Loucy (cell line): ENCODE measurements at regions not wholly inside any gene's neighbourhood (a gene's known extent, or its start where the extent isn't known, plus 50 kb on each side); places are given as distances from the start of the nearest gene placed in this dataset.

Experiments used
- H2AFZ ChIP-seq: fragments of 200-600 bp; sonication (generic); 2 replicates; pipeline ENCODE4 v1.6.0; 2016; ENCODE audit warnings: antibody characterized with exemption, mild to moderate bottlenecking, low read length, moderate library complexity
- H3F3A ChIP-seq: fragments of 200-600 bp; 2 replicates; pipeline ENCODE4 v1.6.0; 2016; ENCODE audit warnings: antibody characterized with exemption, low read depth, mild to moderate bottlenecking
- H3K27me3 ChIP-seq: fragments of 200-600 bp; sonication (generic); 2 replicates; pipeline ENCODE4 v1.6.1; 2014; ENCODE audit warnings: low read length, mild to moderate bottlenecking; ENCODE audit not compliant: insufficient read depth, poor library complexity, severe bottlenecking
- H3K36me3 ChIP-seq: fragments of 200-600 bp; sonication (generic); 2 replicates; pipeline ENCODE4 v1.6.1; 2016; ENCODE audit warnings: low read length; ENCODE audit not compliant: insufficient read depth
- H3K4me1 ChIP-seq: fragments of 200-600 bp; sonication (generic); 2 replicates; pipeline ENCODE4 v1.5.1; 2014; ENCODE audit warnings: low read length, mild to moderate bottlenecking; ENCODE audit not compliant: insufficient read depth, poor library complexity, severe bottlenecking
- H3K4me2 ChIP-seq: fragments of 200-600 bp; sonication (generic); 2 replicates; pipeline ENCODE4 v1.6.0; 2014; ENCODE audit warnings: antibody characterized with exemption, low read length, low read depth, mild to moderate bottlenecking; ENCODE audit not compliant: poor library complexity, severe bottlenecking
- H3K4me3 ChIP-seq: fragments of 200-600 bp; sonication (generic); 2 replicates; pipeline ENCODE4 v1.5.1; 2014; ENCODE audit warnings: low read length, mild to moderate bottlenecking, mixed read lengths; ENCODE audit not compliant: poor library complexity, severe bottlenecking
- H3K79me2 ChIP-seq: fragments of 200-600 bp; sonication (generic); 2 replicates; pipeline ENCODE4 v1.6.1; 2014; ENCODE audit warnings: low read length; ENCODE audit not compliant: insufficient read depth
- H3K9ac ChIP-seq: fragments of 200-600 bp; sonication (generic); 2 replicates; pipeline ENCODE4 v1.6.0; 2014; ENCODE audit warnings: mild to moderate bottlenecking, low read depth, low read length, moderate library complexity; ENCODE audit not compliant: poor library complexity, severe bottlenecking
- H3K9me2 ChIP-seq: fragments of 200-600 bp; sonication (generic); replicated peaks from 2 replicates; pipeline ENCODE4 v1.6.1; 2016; ENCODE audit warnings: low read depth, low read length, mixed read lengths
- H3K9me3 ChIP-seq: fragments of 200-600 bp; sonication (generic); 2 replicates; pipeline ENCODE4 v1.6.1; 2014; ENCODE audit warnings: mild to moderate bottlenecking, antibody characterized with exemption, low read length, low read depth; ENCODE audit not compliant: insufficient read depth
- H4K20me1 ChIP-seq: fragments of 200-600 bp; sonication (generic); 2 replicates; pipeline ENCODE4 v1.6.0; 2014; ENCODE audit warnings: antibody characterized with exemption, low read length, mild to moderate bottlenecking; ENCODE audit not compliant: insufficient read depth, poor library complexity, severe bottlenecking
- CTCF ChIP-seq: fragments of 200-600 bp; sonication (generic); conservative IDR thresholded peaks from 2 replicates; pipeline ENCODE4 v1.5.1; 2014; ENCODE audit warnings: mild to moderate bottlenecking, antibody characterized with exemption, low read length
- EZH2phosphoT487 ChIP-seq: fragments of 200-600 bp; IDR thresholded peaks from 2 replicates; pipeline ENCODE4 v1.6.1; 2018; ENCODE audit warnings: antibody characterized with exemption, mild to moderate bottlenecking, moderate library complexity, borderline replicate concordance

- Histone ChIP-seq H3K4me3 (no peak overlapping the region), H2AFZ (no peak overlapping the region), H3K9me3 (no peaks in the 10 kb centered on the region), H3K4me2 (no peak overlapping the region), H4K20me1 (no peaks in the 10 kb centered on the region), H3K79me2 (no peaks in the 10 kb centered on the region), H3K9me2 (no peaks in the 10 kb centered on the region), H3K27me3 (no peaks in the 10 kb centered on the region), H3K36me3 (no peaks in the 10 kb centered on the region), H3F3A (no peaks in the 10 kb centered on the region), H3K4me1 (peaks cover 18% of the 10 kb centered on the region), H3K9ac (no peak overlapping the region)
- TF ChIP-seq EZH2phosphoT487 (no peak), CTCF (no peak)
Observed at GRCh38 chr20:11989018-11989771, 71.5 kb downstream of the BTBD3 start.

- no peak overlapping the region for H2AFZ ChIP-seq
Observed at GRCh38 chr20:11992426-11992825, 74.7 kb downstream of the BTBD3 start.

GRCh38 chr20:11993886-11994461 lies 76.3 kb downstream of the BTBD3 start:
- no peaks in the 10 kb centered on the region for H4K20me1 ChIP-seq
- no peaks in the 10 kb centered on the region for H3F3A ChIP-seq
- no peak overlapping the region for H3K9ac ChIP-seq
- no peaks in the 10 kb centered on the region for H3K79me2 ChIP-seq
- TF ChIP-seq CTCF, result no peak
- TF ChIP-seq EZH2phosphoT487, result no peak
- H3K9me3 ChIP-seq, result no peaks in the 10 kb centered on the region
- H3K4me3 ChIP-seq, result no peak overlapping the region
- H3K9me2 ChIP-seq, result no peaks in the 10 kb centered on the region
- no peaks in the 10 kb centered on the region for H3K36me3 ChIP-seq
- peaks cover 21% of the 10 kb centered on the region for H3K4me1 ChIP-seq
- H2AFZ ChIP-seq, result no peak overlapping the region
- H3K4me2 ChIP-seq, result no peak overlapping the region
- H3K27me3 ChIP-seq, result no peaks in the 10 kb centered on the region

More at GRCh38 chr20:11992426-11992825, 74.7 kb downstream of the BTBD3 start:
- no peak overlapping the region for H3K4me2 ChIP-seq
- H3F3A ChIP-seq, result no peaks in the 10 kb centered on the region
- H3K79me2 ChIP-seq, result no peaks in the 10 kb centered on the region
- no peaks in the 10 kb centered on the region for H3K27me3 ChIP-seq
- H3K9me2 ChIP-seq, result no peaks in the 10 kb centered on the region
- H3K4me3 ChIP-seq, result no peak overlapping the region
- H3K36me3 ChIP-seq, result no peaks in the 10 kb centered on the region
- no peak overlapping the region for H3K9ac ChIP-seq
- no peaks in the 10 kb centered on the region for H4K20me1 ChIP-seq
- H3K4me1 ChIP-seq, result peaks cover 21% of the 10 kb centered on the region
- TF ChIP-seq EZH2phosphoT487 (no peak), CTCF (no peak)
- H3K9me3 ChIP-seq, result no peaks in the 10 kb centered on the region
